ENCODE measurements at regions not wholly inside any gene's neighbourhood (a gene's known extent, or its start where the extent isn't known, plus 50 kb on each side); places are given as distances from the start of the nearest gene placed in this dataset.

- no peak for TF ChIP-seq CTCF (IDR thresholded peaks at IDR 0.05 in 8 of 11, conservative IDR thresholded peaks at IDR 0.05 in 3 of 11)
- no peak for TF ChIP-seq POLR2A (IDR thresholded peaks at IDR 0.05)
- no peak for TF ChIP-seq POLR2AphosphoS5 (IDR thresholded peaks at IDR 0.05)
Measured at GRCh38 chr3:177385831-177386301, 188.6 kb upstream of the TBL1XR1 start.

Data from spleen (tissue), 7 donors.